T-helper 2 cell treated with Interferon-gamma antibody and Interleukin-4, amounts not matched to agents 5 μg/mL and 100 μg/mL, for 36 hours (primary cell): ENCODE measurements at regions not wholly inside any gene's neighbourhood (a gene's known extent, or its start where the extent isn't known, plus 50 kb on each side); places are given as distances from the start of the nearest gene placed in this dataset.

Experiments
- DNase-seq: peaks from one replicate; pipeline ENCODE4 v3.0.0; 2021; ENCODE audit warnings: low spot score
- H3K27ac Mint-ChIP-seq: one replicate; pipeline ENCODE4 v1.8.0; 2021; ENCODE audit warnings: mild to moderate bottlenecking, mixed read lengths
- H3K27me3 Mint-ChIP-seq: one replicate; pipeline ENCODE4 v1.8.0; 2021; ENCODE audit warnings: low read depth, mixed read lengths
- H3K36me3 Mint-ChIP-seq: one replicate; pipeline ENCODE4 v1.8.0; 2021; ENCODE audit warnings: low read depth, mixed read lengths
- H3K4me1 Mint-ChIP-seq: one replicate; pipeline ENCODE4 v1.8.0; 2021; ENCODE audit warnings: low read depth, mixed read lengths
- H3K4me3 Mint-ChIP-seq: one replicate; pipeline ENCODE4 v1.8.0; 2022; ENCODE audit warnings: mild to moderate bottlenecking, moderate library complexity, mixed read lengths
- H3K9me3 Mint-ChIP-seq: one replicate; pipeline ENCODE4 v1.8.0; 2021; ENCODE audit warnings: mixed read lengths

DNA sequence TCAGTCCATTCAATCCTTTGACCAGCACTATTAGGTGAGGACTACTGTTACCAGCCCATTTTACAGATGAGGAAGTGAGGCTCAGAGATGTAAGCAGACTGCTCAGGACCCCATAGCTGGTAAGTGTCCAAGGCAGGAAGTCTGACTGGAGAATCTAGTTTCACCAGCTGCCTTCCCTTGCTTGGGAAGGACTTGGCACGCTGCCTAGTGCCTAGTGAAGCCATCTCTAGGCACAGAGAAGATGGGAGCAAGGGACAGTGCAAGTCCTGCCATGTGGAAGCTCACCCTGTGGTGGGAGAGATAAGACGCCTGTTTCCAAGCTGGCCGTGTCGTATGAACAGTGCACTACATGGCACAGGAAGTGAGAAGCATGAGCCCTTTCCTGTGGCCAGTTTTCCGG, 111.8 kb upstream of the TMC3 start:
- DNase-seq: no peak
- Mint-ChIP-seq H3K27ac (no peak overlapping the region), H3K27me3 (no peaks in the 10 kb centered on the region), H3K36me3 (no peaks in the 10 kb centered on the region), H3K4me3 (no peak overlapping the region), H3K4me1 (no peaks in the 10 kb centered on the region), H3K9me3 (no peaks in the 10 kb centered on the region)

DNA sequence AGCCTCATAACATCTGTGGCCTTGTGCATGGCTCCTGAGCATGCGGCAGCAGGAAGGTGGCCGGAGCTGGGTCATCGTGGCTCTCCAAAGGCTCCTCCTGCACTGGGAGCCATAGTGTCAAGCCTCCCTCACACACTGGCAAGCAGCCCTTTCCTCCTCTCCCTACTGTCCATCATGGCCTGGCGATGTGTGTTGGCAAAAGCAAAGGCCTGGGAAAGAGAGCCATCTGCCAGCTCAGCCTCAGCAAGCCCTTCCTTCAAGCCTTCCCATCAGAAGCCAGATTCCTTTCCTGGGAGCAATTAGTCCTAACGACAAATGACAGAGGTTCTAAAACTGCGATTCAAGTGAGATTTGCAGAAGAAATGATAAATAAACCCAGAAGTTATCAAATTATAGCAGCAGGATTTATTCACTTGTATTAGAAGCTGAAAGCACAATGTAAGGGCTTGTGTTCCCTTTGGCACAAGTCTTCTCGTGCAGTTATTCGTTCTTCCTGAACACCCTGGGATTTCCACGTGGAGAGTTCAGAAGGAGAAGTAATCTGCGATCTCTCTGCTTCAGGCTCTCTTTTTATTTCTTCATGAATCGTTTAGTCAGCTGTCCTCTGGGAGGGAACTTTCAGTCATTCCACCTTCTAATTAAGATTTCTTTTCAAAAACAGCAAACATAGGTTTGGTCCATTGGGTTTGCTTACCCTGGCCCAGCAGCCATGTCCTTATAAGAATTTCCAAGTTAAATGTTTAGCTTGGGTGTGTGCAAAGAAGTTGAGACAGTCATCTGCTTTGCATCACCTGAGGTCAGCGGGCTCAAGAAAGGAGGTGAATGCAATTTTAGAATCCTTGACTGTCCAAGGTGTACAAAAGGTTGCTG, 110.3 kb upstream of the TMC3 start:
- H3K27me3 Mint-ChIP-seq: peaks cover 3% of the 10 kb centered on the region
- H3K4me3 Mint-ChIP-seq: no peak overlapping the region
- no peaks in the 10 kb centered on the region for H3K36me3 Mint-ChIP-seq
- no peak overlapping the region for H3K27ac Mint-ChIP-seq
- H3K9me3 Mint-ChIP-seq: no peaks in the 10 kb centered on the region
- H3K4me1 Mint-ChIP-seq: peaks cover 3% of the 10 kb centered on the region
- DNase-seq: no peak

DNA sequence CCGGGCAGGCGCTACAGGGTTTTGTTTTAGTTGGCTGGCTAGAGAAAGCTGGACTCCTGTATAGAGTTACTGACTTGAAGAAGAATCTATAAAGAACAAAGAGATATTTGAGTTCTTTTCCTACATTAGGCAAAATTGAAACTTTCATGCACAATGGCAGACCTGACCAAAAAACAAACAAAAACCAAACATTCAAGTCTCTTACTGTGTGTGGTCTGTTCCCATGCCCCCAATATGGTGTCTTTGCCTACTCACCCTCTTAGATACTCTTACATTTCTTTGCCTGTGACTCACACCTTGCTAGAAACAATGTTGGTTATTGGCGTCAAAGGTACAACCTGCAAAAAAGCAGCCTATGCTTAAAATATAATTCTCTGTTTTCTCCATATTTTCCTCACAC, 109.5 kb upstream of the TMC3 start:
- no peaks in the 10 kb centered on the region for H3K9me3 Mint-ChIP-seq
- no peak overlapping the region for H3K27ac Mint-ChIP-seq
- peaks cover 5% of the 10 kb centered on the region for H3K27me3 Mint-ChIP-seq
- DNase-seq: no peak
- no peak overlapping the region for H3K4me3 Mint-ChIP-seq
- H3K36me3 Mint-ChIP-seq: no peaks in the 10 kb centered on the region
- peaks cover 3% of the 10 kb centered on the region for H3K4me1 Mint-ChIP-seq

DNA sequence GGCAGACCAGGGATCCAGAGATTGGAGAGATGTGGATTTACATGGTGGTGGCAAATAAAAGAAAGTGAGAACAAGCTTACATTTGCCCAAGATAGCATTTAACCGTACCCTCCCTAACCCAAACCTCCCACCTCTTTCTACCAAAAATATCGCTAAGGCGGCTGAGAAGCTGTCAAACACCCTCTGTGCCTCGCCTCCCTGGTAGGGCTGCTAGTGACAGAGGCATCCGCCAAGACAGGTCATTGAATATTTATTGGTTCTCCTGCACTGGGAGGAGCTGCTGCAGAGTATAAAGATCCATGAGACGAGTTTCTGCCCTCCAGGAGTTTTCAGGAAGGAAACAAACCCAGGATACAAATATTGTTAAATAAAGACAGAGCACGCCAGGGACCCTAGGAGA, 107.3 kb upstream of the TMC3 start:
- Mint-ChIP-seq H3K9me3 (no peaks in the 10 kb centered on the region), H3K4me3 (no peak overlapping the region), H3K36me3 (no peaks in the 10 kb centered on the region), H3K27me3 (peaks cover 10% of the 10 kb centered on the region), H3K27ac (no peak overlapping the region), H3K4me1 (peaks cover 3% of the 10 kb centered on the region)
- DNase-seq: no peak

DNA sequence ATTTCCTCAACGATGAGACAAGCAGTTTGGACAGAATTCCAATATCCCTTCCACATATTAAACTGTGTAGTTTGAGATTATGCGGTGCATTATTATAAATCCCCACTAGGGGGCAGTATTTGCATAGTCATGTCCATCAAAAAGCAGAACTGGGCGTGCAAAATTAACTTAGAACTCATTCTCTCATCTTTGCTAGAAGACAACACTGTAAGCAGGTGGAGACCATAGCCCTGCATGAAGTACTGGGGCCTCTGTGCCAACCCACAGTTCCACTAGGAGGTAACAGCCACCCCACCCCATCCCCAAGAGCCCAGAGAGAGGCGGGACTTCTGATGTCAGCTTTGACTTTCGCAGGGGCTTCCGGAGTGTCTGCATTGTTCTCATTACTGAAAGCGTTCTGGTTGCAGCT, 106.6 kb upstream of the TMC3 start:
- Mint-ChIP-seq H3K4me1 (peaks cover 3% of the 10 kb centered on the region), H3K36me3 (no peaks in the 10 kb centered on the region), H3K4me3 (peak overlapping the region; percentile 53), H3K9me3 (no peaks in the 10 kb centered on the region), H3K27me3 (peaks cover 10% of the 10 kb centered on the region), H3K27ac (no peak overlapping the region)
- DNase-seq: no peak

DNA sequence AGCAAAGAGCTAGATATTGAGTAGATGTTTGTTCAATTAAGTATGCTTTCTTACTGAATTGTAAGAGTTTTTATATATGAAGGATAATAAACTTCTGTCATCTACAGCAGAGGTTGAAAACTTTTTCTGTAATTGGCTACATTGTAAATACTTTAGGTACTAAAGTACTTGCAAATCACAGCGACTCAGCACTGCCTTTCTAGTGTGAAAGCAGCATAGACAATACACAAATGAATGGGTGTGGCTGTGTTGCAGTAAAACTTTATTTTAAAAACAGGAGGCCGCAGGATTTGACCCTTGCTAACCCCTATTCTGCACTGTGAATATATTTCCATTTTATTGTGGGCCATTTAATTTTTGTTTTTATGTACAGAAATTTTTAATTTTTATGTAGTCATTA, 104.3 kb upstream of the TMC3 start:
- Mint-ChIP-seq H3K27me3 (peaks cover 14% of the 10 kb centered on the region), H3K27ac (no peak overlapping the region), H3K4me1 (peaks cover 3% of the 10 kb centered on the region), H3K9me3 (no peaks in the 10 kb centered on the region), H3K4me3 (no peak overlapping the region), H3K36me3 (no peaks in the 10 kb centered on the region)
- no peak for DNase-seq

DNA sequence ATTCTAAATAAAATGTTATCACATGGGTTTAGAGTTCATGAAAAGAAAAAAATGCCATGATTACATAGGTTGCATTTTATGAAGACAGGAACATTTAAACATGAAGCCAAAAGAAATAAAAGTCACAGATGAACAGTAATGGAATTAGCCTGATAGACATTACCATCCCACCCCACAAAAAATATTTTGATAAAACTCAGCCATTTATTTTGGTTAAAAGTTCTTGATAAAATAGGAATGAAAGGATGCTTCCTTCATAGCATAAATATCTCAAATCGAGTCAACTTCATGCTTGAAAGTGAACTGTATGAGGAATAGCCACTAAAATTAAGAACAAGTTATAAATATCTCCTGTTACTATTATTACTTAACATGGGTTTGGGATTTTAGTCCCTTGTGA, 101.9 kb upstream of the TMC3 start:
- DNase-seq: no peak
- Mint-ChIP-seq H3K36me3 (no peaks in the 10 kb centered on the region), H3K9me3 (no peaks in the 10 kb centered on the region), H3K4me3 (no peak overlapping the region), H3K27me3 (peaks cover 22% of the 10 kb centered on the region), H3K4me1 (peaks cover 3% of the 10 kb centered on the region), H3K27ac (no peak overlapping the region)

DNA sequence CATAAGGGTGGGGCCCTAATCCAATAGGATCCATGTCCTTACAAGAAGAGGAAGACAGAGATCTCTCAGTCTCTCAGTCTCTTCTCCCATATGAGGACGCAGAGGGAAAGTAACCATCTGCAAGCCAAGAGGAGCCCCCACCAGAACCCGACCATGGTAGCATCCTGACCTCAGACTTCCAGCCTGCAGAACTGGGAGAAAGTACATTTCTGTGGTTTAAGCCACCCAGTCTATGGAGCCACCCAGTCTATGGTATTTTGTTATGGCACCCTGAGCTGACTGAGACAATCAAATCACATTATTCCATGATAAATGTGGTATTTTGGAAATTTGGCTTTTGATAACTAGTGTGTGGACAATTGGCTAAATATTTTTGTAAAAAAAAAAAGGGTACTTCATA, 101.5 kb upstream of the TMC3 start:
- H3K27me3 Mint-ChIP-seq: peaks cover 19% of the 10 kb centered on the region

DNA sequence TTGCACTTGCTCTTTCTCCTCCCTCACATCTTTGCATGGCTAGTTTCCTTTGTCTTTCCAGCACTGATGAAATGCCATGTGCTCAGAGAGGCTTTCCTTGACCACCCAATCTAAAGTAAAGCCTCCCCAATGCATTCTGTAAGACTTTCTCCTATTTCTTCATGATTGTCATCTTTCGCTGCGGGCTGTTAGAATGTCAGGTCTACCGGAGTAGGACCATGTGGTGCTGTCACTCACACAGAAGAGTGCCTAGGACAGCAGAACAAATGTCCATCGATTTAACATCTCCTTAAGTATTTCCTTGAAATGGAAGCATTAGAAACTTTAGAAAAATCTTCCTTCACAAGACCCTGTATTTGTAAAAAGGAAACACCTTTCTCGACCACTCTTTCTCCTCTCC, 99.9 kb upstream of the TMC3 start:
- H3K4me3 Mint-ChIP-seq: no peak overlapping the region
- no peaks in the 10 kb centered on the region for H3K4me1 Mint-ChIP-seq
- no peaks in the 10 kb centered on the region for H3K9me3 Mint-ChIP-seq
- H3K27ac Mint-ChIP-seq: no peak overlapping the region
- no peaks in the 10 kb centered on the region for H3K36me3 Mint-ChIP-seq
- H3K27me3 Mint-ChIP-seq: peaks cover 17% of the 10 kb centered on the region
- no peak for DNase-seq

More for the DNA sequence above, 101.5 kb upstream of the TMC3 start:
- Mint-ChIP-seq H3K4me3 (no peak overlapping the region), H3K4me1 (peaks cover under 1% of the 10 kb centered on the region), H3K36me3 (no peaks in the 10 kb centered on the region), H3K27ac (no peak overlapping the region), H3K9me3 (no peaks in the 10 kb centered on the region)
- no peak for DNase-seq

DNA sequence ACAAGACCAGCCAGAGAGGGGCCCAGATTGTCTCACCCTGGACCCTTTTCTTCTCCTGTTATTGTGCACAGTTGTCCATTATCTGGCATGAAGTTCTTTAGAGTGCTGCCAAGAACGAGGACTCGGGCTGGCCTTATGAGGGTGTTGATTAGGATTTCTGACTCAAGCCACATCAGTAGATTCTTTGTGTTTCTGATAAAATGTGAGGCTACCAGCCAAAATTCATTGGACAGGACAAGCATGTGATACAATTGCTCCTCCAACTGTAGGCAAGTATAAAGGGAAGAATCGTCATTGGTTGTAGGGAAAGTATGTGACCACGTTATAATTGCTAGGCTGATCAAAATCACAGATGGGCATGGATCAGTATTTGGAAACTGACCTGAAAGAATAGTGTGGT, 99.2 kb upstream of the TMC3 start:
- peaks cover 17% of the 10 kb centered on the region for H3K27me3 Mint-ChIP-seq
- no peak overlapping the region for H3K4me3 Mint-ChIP-seq
- no peak overlapping the region for H3K27ac Mint-ChIP-seq
- no peak for DNase-seq
- H3K9me3 Mint-ChIP-seq: no peaks in the 10 kb centered on the region
- H3K4me1 Mint-ChIP-seq: no peaks in the 10 kb centered on the region
- no peaks in the 10 kb centered on the region for H3K36me3 Mint-ChIP-seq

DNA sequence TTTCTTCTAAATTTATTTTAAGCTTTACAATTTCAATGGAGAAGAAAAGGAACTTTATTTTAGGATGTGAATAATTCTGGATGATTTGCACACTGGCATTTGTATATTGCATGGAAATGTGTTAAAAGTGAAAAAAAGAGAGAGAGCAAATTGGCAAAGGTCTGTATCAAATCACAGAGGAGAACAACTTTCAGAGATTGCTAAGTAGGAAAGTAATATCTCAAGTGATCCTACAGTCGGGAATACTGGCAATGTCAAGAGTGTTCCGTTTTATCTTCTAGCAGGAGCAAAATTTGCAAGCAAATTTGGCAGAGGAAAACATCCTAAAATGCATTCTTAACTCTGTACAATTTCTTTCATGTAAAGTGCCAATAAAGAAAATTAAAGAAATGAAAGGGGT, 97.1 kb upstream of the TMC3 start:
- no peak overlapping the region for H3K4me3 Mint-ChIP-seq
- H3K4me1 Mint-ChIP-seq: no peaks in the 10 kb centered on the region
- peaks cover 12% of the 10 kb centered on the region for H3K27me3 Mint-ChIP-seq
- H3K27ac Mint-ChIP-seq: no peak overlapping the region
- H3K9me3 Mint-ChIP-seq: no peaks in the 10 kb centered on the region
- DNase-seq: no peak
- H3K36me3 Mint-ChIP-seq: no peaks in the 10 kb centered on the region

DNA sequence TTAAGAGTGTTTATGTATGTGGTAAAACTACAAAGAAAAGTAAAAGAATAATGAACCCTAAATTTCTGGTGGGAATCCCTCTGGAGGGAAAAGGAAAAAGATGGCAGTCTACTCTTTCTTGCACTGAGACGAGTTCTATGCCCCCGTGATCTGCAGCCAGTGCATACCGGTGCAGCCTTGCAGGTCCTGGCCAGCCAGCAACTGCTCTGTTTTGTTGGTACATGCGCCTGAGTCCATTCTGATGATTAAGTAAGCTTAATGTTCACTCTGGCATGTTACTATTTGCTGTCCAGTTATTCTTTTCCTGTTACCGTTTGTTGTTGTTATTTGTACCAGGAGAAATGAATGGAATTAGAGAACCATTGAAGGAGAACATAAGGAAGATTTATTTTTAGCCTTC, 95.1 kb upstream of the TMC3 start:
- Mint-ChIP-seq H3K4me1 (no peaks in the 10 kb centered on the region), H3K36me3 (no peaks in the 10 kb centered on the region), H3K27ac (no peak overlapping the region), H3K4me3 (no peak overlapping the region), H3K9me3 (peaks cover 15% of the 10 kb centered on the region), H3K27me3 (peaks cover 22% of the 10 kb centered on the region)
- no peak for DNase-seq

DNA sequence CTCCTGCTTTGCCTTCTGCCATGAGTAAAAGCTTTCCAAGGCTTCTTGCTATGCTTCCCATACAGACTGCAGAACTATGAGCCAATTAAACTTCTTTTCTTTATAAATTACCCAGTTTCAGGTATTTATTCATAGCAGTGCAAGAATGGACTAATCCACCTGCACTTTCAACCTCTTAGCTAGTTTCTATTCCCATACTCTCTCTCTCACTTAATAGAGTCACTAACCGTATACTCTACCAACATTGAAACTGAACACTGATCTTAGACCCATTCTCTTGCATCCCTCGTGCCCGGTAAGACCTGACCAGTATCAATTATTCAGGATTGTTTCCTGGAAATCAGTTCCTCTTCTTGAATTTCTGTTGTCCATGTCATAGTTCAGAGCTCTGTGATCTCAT, 92.7 kb upstream of the TMC3 start:
- no peaks in the 10 kb centered on the region for H3K36me3 Mint-ChIP-seq
- no peak for DNase-seq
- H3K27ac Mint-ChIP-seq: no peak overlapping the region
- peaks cover 26% of the 10 kb centered on the region for H3K9me3 Mint-ChIP-seq
- peaks cover 19% of the 10 kb centered on the region for H3K27me3 Mint-ChIP-seq
- no peak overlapping the region for H3K4me3 Mint-ChIP-seq
- H3K4me1 Mint-ChIP-seq: no peaks in the 10 kb centered on the region

DNA sequence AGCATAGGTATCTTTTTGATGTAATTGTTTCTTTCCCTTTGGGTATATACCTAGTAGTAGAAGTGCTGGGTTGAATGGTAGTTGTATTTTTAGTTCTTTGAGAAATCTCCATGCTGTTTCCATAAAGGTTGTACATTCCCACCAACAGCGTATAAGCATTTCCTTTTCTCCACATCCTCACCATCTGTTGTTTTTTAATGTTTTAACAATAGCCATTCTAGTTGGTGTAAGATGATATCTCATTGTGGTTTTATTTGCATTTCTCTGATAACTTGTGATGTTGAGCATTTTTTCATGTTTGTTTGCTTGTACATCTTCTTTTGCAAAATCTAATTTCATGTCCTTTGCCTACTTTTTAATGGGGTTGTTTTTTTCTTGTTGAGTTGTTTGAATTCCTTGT, 80.0 kb upstream of the TMC3 start:
- Mint-ChIP-seq H3K4me3 (no peak overlapping the region), H3K36me3 (no peaks in the 10 kb centered on the region), H3K27ac (no peak overlapping the region), H3K4me1 (peaks cover 14% of the 10 kb centered on the region), H3K27me3 (no peaks in the 10 kb centered on the region), H3K9me3 (peaks cover 11% of the 10 kb centered on the region)
- no peak for DNase-seq

DNA sequence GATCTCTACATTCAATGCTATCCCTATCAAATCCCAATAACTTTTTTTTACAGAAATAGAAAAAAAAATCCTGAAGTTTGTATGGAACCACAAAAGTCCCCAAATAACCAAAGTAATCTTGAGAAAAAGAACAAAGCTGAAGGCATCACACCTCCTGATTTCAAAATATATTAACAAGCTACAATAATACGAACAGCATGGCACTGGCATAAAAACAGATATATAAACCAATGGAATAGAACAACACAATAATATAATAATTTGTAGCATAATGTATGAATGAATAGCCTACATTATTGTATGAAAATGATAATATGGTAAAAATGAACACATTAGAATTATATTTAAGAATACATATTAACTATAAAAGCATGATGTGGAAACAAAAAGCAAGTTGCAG, 76.7 kb upstream of the TMC3 start:
- no peak overlapping the region for H3K4me3 Mint-ChIP-seq
- no peaks in the 10 kb centered on the region for H3K36me3 Mint-ChIP-seq
- no peaks in the 10 kb centered on the region for H3K9me3 Mint-ChIP-seq
- H3K27me3 Mint-ChIP-seq: peaks cover 12% of the 10 kb centered on the region
- DNase-seq: no peak
- H3K4me1 Mint-ChIP-seq: no peaks in the 10 kb centered on the region
- no peak overlapping the region for H3K27ac Mint-ChIP-seq
